A549 (cell line): ENCODE measurements at regions not wholly inside any gene's neighbourhood (a gene's known extent, or its start where the extent isn't known, plus 50 kb on each side); places are given as distances from the start of the nearest gene placed in this dataset.

Experiments used
- CTCF ChIP-seq: fragments of >200 bp; sonication (Bioruptor Twin); formaldehyde crosslinking; IDR thresholded peaks from 3 replicates; pipeline ENCODE4 v1.5.1; 2016
- E2F6 ChIP-seq: IDR thresholded peaks from 2 replicates; pipeline ENCODE4 v1.6.1; 2012; ENCODE audit warnings: low read depth, borderline replicate concordance
- KDM5A ChIP-seq: fragments of 200-600 bp; sonication (generic); IDR thresholded peaks from 2 replicates; pipeline ENCODE4 v1.6.1; 2016; ENCODE audit warnings: antibody characterized with exemption, mild to moderate bottlenecking
- MAX ChIP-seq: IDR thresholded peaks from 2 replicates; pipeline ENCODE4 v1.6.1; 2012
- PBX3 ChIP-seq: IDR thresholded peaks from 2 replicates; pipeline ENCODE4 v1.6.1; 2012
- RAD21 ChIP-seq, 2 experiments: fragments of >200 bp in 1 of 2; sonication (Bioruptor Twin) in 1 of 2; formaldehyde crosslinking in 1 of 2; IDR thresholded peaks in 1 of 2; conservative IDR thresholded peaks in 1 of 2; 2 replicates in 1 of 2; 3 replicates in 1 of 2; pipeline ENCODE4 v1.6.1; 2012 to 2018; ENCODE audit warnings: inconsistent platforms in 1 of 2

DNA sequence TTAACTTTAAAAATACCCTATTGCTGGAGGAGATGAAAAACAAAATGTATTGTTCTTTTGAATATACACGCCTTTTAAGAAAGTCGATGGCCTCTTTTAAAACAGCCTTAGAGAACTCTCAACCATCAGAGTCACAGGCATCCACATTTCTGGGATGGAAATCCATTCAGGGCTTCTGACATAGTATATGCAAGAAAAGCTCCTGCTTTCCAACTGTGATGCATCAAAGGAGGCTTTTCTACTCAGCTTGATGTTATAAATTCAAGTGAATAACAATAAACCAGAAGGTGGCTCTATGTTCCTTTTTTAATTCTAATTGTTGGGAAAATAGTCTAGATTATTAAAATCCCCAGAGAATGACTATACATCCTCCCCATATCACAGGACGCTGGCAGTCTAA lies 398.8 kb upstream of the CXADR start:
- no peak for TF ChIP-seq CTCF
- no peak for TF ChIP-seq E2F6
- no peak for TF ChIP-seq RAD21 (conservative IDR thresholded peaks at IDR 0.05 in 1 of 2, IDR thresholded peaks at IDR 0.05 in 1 of 2)
- no peak for TF ChIP-seq MAX
- TF ChIP-seq KDM5A: no peak
- no peak for TF ChIP-seq PBX3
